ENCODE measurements at regions not wholly inside any gene's neighbourhood (a gene's known extent, or its start where the extent isn't known, plus 50 kb on each side); places are given as distances from the start of the nearest gene placed in this dataset.

DNA sequence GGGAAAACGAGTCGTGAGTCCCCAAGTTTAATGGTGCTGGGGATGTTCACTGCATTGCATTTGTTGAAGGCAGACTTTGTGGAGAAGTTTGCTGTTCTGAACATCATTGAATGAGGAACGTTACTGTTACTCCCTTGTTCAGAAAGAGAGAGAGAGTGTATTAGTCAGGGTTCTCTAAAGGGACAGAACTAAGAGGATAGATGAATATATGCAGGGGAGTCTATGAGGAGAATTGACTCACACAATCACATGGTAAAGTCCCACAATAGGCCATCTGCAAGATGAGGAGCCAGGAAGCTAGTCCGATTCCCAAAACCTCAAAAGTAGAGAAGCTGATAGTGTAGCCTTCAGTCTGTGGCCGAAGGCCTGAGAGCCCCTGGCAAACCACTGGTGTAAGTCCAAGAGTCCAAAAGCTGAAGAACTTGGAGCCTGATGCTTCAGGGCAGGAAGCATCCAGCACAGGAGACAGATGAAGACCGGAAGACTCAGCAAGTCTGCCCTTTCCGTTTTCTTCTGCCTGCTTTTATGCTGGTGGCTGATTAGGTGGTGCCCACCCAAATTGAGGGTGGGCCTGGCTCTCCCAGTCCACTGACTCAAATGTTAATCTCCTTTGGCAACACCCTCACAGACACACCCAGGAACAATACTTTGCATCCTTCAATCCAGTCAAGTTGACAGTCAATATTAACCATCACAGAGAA lies 223.5 kb upstream of the PCSK2 start:
- no peak for ATAC-seq (ENCODE audit: low FRiP score)
- no peak for DNase-seq (ENCODE audit: low spot score)
- TF ChIP-seq, protein P1, sequence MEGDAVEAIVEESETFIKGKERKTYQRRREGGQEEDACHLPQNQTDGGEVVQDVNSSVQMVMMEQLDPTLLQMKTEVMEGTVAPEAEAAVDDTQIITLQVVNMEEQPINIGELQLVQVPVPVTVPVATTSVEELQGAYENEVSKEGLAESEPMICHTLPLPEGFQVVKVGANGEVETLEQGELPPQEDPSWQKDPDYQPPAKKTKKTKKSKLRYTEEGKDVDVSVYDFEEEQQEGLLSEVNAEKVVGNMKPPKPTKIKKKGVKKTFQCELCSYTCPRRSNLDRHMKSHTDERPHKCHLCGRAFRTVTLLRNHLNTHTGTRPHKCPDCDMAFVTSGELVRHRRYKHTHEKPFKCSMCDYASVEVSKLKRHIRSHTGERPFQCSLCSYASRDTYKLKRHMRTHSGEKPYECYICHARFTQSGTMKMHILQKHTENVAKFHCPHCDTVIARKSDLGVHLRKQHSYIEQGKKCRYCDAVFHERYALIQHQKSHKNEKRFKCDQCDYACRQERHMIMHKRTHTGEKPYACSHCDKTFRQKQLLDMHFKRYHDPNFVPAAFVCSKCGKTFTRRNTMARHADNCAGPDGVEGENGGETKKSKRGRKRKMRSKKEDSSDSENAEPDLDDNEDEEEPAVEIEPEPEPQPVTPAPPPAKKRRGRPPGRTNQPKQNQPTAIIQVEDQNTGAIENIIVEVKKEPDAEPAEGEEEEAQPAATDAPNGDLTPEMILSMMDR (IDR thresholded peaks at IDR 0.05), result no peak

DNA sequence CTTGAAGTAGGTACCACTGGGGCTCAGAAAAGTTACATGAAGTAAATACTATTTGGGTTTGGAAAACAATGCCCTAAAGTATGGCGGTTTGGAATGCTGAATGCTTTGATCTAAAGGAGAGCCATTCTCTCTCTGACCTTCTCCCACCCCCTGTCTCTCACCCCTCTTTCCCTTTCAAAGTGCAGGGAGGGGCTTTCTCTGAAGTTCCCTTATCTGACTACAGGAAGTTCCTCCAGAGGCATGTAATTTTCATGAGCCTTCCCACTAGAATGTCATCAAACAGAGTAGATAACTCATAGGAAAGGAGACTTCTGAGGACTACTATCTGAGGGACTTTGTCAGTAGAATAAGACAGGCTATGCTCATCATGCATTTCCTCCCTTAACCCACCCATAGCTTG lies 216.7 kb upstream of the PCSK2 start:
- TF ChIP-seq, protein P1 (IDR thresholded peaks at IDR 0.05), result no peak

DNA sequence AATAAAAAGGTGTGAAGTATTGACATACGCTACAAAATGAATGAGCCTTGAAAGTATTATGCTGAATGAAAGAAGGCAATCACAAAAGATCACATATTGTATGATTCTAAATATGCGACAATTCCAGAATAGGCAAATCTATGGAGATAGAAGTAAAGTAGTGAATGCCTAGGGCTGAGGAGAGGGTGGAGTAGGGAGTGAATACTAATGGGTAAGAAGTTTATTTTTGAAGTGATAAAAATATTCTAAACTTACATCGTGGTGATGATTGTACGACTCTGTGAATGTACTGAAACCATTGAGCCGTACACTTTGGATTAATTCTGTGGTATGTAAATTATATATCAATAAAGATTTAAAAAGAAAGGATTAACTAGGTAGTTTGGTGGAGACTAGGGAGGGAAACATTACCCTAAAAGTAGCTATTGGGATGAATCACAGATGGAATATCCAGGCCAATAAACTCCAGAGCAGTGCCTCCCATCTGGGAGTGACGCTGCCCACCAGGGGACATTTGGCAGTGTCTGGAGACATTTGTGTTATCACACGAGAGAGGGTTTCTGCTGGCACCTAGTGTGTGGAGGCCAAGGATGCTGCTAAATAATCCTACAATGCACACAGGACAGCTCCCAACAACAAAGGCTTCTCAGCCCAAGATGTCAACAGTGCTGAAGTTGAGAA lies 214.2 kb upstream of the PCSK2 start:
- TF ChIP-seq, protein P1 (IDR thresholded peaks at IDR 0.05), result no peak
- no peak for DNase-seq (ENCODE audit: low spot score)
- no peak for ATAC-seq (ENCODE audit: low FRiP score)

More for the DNA sequence above, 216.7 kb upstream of the PCSK2 start:
- no peak for DNase-seq (ENCODE audit: low spot score)
- ATAC-seq (ENCODE audit: low FRiP score), result no peak

DNA sequence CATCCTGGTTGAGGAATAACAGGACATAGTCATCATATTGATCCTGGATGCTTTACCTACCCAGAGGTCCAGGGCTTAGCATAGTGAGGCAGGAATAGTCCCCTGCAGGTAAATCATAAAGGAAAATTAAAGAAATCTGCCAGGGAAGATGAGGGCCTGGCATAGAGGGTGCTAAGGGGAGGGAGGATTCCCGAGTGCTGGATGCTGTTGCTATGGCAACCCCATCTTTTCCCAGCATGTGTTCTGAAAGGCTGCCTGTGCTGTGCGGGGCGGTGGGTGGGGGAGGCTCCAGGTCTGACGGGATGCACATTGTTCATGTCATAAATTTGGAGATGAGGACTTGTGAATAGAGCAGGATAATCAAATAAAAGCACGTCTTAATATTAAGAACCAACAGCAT lies 212.6 kb upstream of the PCSK2 start:
- DNase-seq (ENCODE audit: low spot score) (no peak), ATAC-seq (ENCODE audit: low FRiP score) (no peak)
- TF ChIP-seq, protein P1 (IDR thresholded peaks at IDR 0.05), result no peak

DNA sequence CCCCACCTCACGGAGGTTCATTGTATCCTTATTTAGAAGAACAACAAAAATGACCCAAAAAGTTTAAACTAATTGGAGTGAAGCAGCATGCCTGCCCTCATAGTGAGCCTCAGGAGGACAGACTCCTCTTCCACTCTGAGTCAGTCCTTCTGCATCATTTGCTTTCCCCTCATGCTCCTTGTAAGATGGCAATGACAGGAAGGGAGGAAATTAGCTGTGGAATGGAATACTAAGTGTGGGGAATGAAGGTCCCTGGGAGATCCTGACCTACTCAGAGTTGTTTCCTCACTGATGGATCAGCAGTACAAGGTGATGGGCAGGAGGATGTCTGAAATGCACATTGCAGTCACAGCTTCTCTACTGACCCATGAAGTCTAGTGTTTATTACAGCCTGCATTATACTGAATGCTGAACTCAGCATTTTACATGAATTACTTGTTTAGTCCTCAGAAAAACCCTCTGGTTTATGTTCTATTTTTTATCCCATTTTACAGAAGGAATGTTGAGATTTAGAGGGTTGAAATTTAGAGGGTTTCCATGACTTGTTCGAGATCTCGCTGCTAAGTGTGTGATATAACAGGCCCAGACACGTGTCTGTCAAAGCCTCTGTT lies 212.0 kb upstream of the PCSK2 start:
- ATAC-seq (ENCODE audit: low FRiP score), result no peak
- DNase-seq (ENCODE audit: low spot score), result no peak
- TF ChIP-seq, protein P1 (IDR thresholded peaks at IDR 0.05), result no peak

DNA sequence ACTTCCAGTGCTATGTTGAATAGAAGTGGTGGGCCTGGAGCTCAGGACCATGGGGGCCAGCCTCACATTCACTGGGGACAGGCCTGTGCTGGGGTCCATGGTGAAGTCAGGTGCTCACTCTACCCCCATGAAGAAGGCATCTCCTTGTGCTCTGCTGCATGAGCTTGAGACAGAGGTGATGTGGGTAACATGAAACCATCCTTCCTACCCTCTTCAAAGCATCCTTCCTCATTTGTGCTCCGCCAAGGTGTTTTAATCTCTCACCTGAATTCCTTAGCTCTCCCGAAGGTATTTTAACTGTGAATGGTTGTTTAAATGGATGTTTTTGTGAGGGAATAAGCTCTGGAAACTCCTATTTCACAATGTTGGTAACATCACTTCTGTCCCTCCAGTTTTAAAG lies 209.6 kb upstream of the PCSK2 start:
- no peak for ATAC-seq (ENCODE audit: low FRiP score)

More for the DNA sequence above, 209.6 kb upstream of the PCSK2 start:
- TF ChIP-seq, protein P1 (IDR thresholded peaks at IDR 0.05), result no peak
- no peak for DNase-seq (ENCODE audit: low spot score)
